Liver (tissue), 3 donors: ENCODE measurements at regions not wholly inside any gene's neighbourhood (a gene's known extent, or its start where the extent isn't known, plus 50 kb on each side); places are given as distances from the start of the nearest gene placed in this dataset.

Source experiments
- RAD21 ChIP-seq, 2 donors: IDR thresholded peaks; 2 replicates each; pipeline ENCODE4 v1.6.1; 2016; ENCODE audit warnings: antibody characterized with exemption in 2 of 2, mild to moderate bottlenecking in 2 of 2
- REST ChIP-seq: IDR thresholded peaks from 2 replicates; pipeline ENCODE4 v1.6.1; 2016; ENCODE audit warnings: antibody characterized with exemption, mild to moderate bottlenecking
- TAF1 ChIP-seq: conservative IDR thresholded peaks from 2 replicates; pipeline ENCODE4 v1.6.1; 2016; ENCODE audit warnings: antibody characterized with exemption, mild to moderate bottlenecking
- YY1 ChIP-seq: IDR thresholded peaks from 2 replicates; pipeline ENCODE4 v1.6.1; 2016; ENCODE audit warnings: antibody characterized with exemption, mild to moderate bottlenecking
- ZBTB33 ChIP-seq: IDR thresholded peaks from 2 replicates; pipeline ENCODE4 v1.6.1; 2016; ENCODE audit warnings: antibody characterized with exemption
- TF ChIP-seq, protein P1 (sequence below): IDR thresholded peaks from 2 replicates; pipeline ENCODE4 v1.6.1; 2016; ENCODE audit warnings: antibody characterized with exemption
- TF ChIP-seq, protein P2 (sequence below): fragments of 150-350 bp; IDR thresholded peaks from 2 replicates; pipeline ENCODE4 v1.5.1; 2017; ENCODE audit warnings: improper control_type of control experiment, low read depth, low read length; ENCODE audit not compliant: missing input control
- donor health status: healthy.
- donor health status: healthy.

DNA sequence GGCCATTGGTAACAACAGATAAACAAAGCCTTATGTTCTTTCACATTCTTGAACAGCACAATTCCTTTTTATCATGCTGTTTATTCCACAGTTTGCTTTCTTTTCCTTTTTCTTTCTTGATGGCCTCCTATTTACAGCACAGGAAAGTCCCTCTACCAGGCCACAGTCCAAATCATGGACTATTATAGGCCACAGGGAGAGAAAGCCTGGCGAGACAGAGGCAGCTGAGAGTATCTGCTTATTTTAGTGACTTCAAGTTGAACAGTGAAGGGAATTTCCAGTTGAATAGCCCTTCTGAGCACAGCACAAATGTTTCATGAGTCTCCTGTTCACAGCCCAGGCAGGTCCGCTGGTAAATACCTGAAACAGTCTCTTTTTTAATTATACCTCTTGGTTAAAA, 263.7 kb upstream of the ARID1B start:
- TF ChIP-seq, protein P1, sequence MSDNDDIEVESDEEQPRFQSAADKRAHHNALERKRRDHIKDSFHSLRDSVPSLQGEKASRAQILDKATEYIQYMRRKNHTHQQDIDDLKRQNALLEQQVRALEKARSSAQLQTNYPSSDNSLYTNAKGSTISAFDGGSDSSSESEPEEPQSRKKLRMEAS = no peak
- TF ChIP-seq, protein P2, sequence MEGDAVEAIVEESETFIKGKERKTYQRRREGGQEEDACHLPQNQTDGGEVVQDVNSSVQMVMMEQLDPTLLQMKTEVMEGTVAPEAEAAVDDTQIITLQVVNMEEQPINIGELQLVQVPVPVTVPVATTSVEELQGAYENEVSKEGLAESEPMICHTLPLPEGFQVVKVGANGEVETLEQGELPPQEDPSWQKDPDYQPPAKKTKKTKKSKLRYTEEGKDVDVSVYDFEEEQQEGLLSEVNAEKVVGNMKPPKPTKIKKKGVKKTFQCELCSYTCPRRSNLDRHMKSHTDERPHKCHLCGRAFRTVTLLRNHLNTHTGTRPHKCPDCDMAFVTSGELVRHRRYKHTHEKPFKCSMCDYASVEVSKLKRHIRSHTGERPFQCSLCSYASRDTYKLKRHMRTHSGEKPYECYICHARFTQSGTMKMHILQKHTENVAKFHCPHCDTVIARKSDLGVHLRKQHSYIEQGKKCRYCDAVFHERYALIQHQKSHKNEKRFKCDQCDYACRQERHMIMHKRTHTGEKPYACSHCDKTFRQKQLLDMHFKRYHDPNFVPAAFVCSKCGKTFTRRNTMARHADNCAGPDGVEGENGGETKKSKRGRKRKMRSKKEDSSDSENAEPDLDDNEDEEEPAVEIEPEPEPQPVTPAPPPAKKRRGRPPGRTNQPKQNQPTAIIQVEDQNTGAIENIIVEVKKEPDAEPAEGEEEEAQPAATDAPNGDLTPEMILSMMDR = no peak
- no peak for TF ChIP-seq TAF1
- TF ChIP-seq RAD21 (IDR thresholded peaks at IDR 0.05) = no peak
- no peak for TF ChIP-seq REST
- no peak for TF ChIP-seq ZBTB33
- TF ChIP-seq YY1 = no peak
